ENCODE measurements at regions not wholly inside any gene's neighbourhood (a gene's known extent, or its start where the extent isn't known, plus 50 kb on each side); places are given as distances from the start of the nearest gene placed in this dataset.

DNA sequence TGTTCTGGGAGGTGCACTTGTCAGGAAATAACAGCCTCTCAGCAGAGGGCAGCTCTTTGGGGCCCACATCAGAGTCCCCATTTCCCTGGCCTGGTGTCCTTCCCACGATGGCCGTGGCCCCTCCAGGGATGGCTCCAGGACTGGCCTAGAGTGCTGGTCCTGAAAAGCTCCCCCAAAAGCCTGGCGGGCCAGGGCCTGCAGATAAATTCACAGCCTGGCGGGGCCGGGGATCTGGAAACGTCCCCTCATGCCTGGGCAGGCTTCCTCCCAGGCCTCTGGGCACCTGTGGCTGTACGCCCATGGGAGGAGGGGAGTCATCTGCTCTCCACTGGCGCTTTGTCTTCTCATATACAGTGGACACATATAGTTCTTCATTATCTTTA is 52.6 kb upstream of the HS6ST1 start:
- TF ChIP-seq, protein P1, sequence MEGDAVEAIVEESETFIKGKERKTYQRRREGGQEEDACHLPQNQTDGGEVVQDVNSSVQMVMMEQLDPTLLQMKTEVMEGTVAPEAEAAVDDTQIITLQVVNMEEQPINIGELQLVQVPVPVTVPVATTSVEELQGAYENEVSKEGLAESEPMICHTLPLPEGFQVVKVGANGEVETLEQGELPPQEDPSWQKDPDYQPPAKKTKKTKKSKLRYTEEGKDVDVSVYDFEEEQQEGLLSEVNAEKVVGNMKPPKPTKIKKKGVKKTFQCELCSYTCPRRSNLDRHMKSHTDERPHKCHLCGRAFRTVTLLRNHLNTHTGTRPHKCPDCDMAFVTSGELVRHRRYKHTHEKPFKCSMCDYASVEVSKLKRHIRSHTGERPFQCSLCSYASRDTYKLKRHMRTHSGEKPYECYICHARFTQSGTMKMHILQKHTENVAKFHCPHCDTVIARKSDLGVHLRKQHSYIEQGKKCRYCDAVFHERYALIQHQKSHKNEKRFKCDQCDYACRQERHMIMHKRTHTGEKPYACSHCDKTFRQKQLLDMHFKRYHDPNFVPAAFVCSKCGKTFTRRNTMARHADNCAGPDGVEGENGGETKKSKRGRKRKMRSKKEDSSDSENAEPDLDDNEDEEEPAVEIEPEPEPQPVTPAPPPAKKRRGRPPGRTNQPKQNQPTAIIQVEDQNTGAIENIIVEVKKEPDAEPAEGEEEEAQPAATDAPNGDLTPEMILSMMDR (conservative IDR thresholded peaks at IDR 0.05; ENCODE audit: low read depth, low read length) = no peak
- no peak for TF ChIP-seq EZH2 (IDR thresholded peaks at IDR 0.05; ENCODE audit: borderline replicate concordance, low read depth, low read length, poor library complexity, severe bottlenecking)

All from A673 (cell line).